Activated B cell treated with CpG ODN at 0.5 μM for 24 hours (primary cell): ENCODE measurements at regions not wholly inside any gene's neighbourhood (a gene's known extent, or its start where the extent isn't known, plus 50 kb on each side); places are given as distances from the start of the nearest gene placed in this dataset.

Source experiments
- ATAC-seq: fragments of 200-7000 bp; cut with Tn5 transposase; one replicate; pipeline ENCODE4 v1.10.0; 2021; ENCODE audit warnings: low read depth, mild to moderate bottlenecking, moderate library complexity
- CTCF ChIA-PET: fragments of 350-600 bp; sonication (Branson Sonifier 250); formaldehyde crosslinking; loops from one replicate; lab custom pipeline; 2021; ENCODE audit warnings: antibody characterized with exemption; lab: Charles Lee
- POLR2A ChIA-PET: fragments of 350-600 bp; sonication (Branson Sonifier 250); formaldehyde crosslinking; loops from one replicate; lab custom pipeline; 2021; ENCODE audit warnings: antibody characterized with exemption; lab: Charles Lee
- DNase-seq: peaks from one replicate; pipeline ENCODE4 v3.0.0; 2022
- H3K27ac Mint-ChIP-seq: one replicate; pipeline ENCODE4 v1.8.0; 2020; ENCODE audit warnings: mixed read lengths
- H3K27me3 Mint-ChIP-seq: one replicate; pipeline ENCODE4 v1.8.0; 2021; ENCODE audit warnings: mixed read lengths
- H3K36me3 Mint-ChIP-seq: one replicate; pipeline ENCODE4 v1.8.0; 2021; ENCODE audit warnings: low read depth, mixed read lengths
- H3K4me1 Mint-ChIP-seq: one replicate; pipeline ENCODE4 v1.8.0; 2021; ENCODE audit warnings: mixed read lengths
- H3K4me3 Mint-ChIP-seq: one replicate; pipeline ENCODE4 v1.8.0; 2020; ENCODE audit warnings: mild to moderate bottlenecking, mixed read lengths
- H3K9me3 Mint-ChIP-seq: one replicate; pipeline ENCODE4 v1.8.0; 2020; ENCODE audit warnings: mixed read lengths
- intact Hi-C: fragments of 100-400 bp; cut with micrococcal nuclease; formaldehyde crosslinking; loops from one replicate; pipeline ENCODE4 v1.15.1; 2024
- TF ChIP-seq, protein P1 (sequence below): fragments of 200-600 bp; IDR thresholded peaks from one replicate; pipeline ENCODE4 v1.8.0; 2022; ENCODE audit warnings: antibody characterized with exemption, mild to moderate bottlenecking

GRCh38 chr4:104878936-104879335, 267.7 kb upstream of the TET2 start:
- no peak overlapping the region for H3K27ac Mint-ChIP-seq
- no peaks in the 10 kb centered on the region for H3K4me1 Mint-ChIP-seq
- ATAC-seq (no peak), DNase-seq (no peak)
- H3K27me3 Mint-ChIP-seq, result peaks cover 6% of the 10 kb centered on the region
- no peaks in the 10 kb centered on the region for H3K36me3 Mint-ChIP-seq
- H3K9me3 Mint-ChIP-seq, result no peaks in the 10 kb centered on the region
- TF ChIP-seq, protein P1, sequence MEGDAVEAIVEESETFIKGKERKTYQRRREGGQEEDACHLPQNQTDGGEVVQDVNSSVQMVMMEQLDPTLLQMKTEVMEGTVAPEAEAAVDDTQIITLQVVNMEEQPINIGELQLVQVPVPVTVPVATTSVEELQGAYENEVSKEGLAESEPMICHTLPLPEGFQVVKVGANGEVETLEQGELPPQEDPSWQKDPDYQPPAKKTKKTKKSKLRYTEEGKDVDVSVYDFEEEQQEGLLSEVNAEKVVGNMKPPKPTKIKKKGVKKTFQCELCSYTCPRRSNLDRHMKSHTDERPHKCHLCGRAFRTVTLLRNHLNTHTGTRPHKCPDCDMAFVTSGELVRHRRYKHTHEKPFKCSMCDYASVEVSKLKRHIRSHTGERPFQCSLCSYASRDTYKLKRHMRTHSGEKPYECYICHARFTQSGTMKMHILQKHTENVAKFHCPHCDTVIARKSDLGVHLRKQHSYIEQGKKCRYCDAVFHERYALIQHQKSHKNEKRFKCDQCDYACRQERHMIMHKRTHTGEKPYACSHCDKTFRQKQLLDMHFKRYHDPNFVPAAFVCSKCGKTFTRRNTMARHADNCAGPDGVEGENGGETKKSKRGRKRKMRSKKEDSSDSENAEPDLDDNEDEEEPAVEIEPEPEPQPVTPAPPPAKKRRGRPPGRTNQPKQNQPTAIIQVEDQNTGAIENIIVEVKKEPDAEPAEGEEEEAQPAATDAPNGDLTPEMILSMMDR, result no peak
- ChIA-PET CTCF (no interaction called here), POLR2A (no interaction called here)
- H3K4me3 Mint-ChIP-seq, result no peak overlapping the region
- intact Hi-C loops, result no loop called here

- no peaks in the 10 kb centered on the region for H3K4me1 Mint-ChIP-seq
- intact Hi-C loops, result no loop called here
- peaks cover 6% of the 10 kb centered on the region for H3K27me3 Mint-ChIP-seq
- DNase-seq, result no peak
- no peak overlapping the region for H3K4me3 Mint-ChIP-seq
- H3K27ac Mint-ChIP-seq, result no peak overlapping the region
- no peak for ATAC-seq
- CTCF ChIA-PET, result no interaction called here
- no peaks in the 10 kb centered on the region for H3K36me3 Mint-ChIP-seq
- POLR2A ChIA-PET, result no interaction called here
- TF ChIP-seq, protein P1, result no peak
- H3K9me3 Mint-ChIP-seq, result no peaks in the 10 kb centered on the region
Observed at GRCh38 chr4:104879367-104879766, 267.3 kb upstream of the TET2 start.

DNA sequence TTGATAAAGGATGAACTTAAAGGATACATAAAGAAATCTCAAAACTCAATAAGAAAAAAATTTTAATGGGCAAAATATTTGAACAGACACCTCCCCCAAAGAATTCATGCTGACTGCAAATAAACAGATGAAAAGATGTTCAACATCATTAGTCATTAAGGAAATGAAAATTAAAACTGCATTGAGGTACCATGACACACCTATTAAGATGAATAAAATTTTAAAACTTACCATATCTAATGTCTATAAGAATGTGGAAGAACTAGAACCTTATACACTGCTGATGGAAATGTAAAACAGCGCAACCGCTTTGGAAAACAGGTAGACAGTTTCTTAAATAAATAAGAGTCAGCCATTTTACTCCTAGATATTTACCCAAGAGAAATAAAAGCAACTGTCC, 266.8 kb upstream of the TET2 start:
- Mint-ChIP-seq H3K4me3 (no peak overlapping the region), H3K36me3 (no peaks in the 10 kb centered on the region), H3K9me3 (no peaks in the 10 kb centered on the region), H3K27ac (no peak overlapping the region), H3K4me1 (no peaks in the 10 kb centered on the region), H3K27me3 (peaks cover 6% of the 10 kb centered on the region)
- POLR2A ChIA-PET, result no interaction called here
- CTCF ChIA-PET, result no interaction called here
- ATAC-seq (no peak), DNase-seq (no peak)
- TF ChIP-seq, protein P1, result no peak
- intact Hi-C loops, result no loop called here

GRCh38 chr4:104881136-104881886, 265.4 kb upstream of the TET2 start:
- intact Hi-C loops, result no loop called here
- Mint-ChIP-seq H3K9me3 (no peaks in the 10 kb centered on the region), H3K36me3 (no peaks in the 10 kb centered on the region), H3K27me3 (peaks cover 6% of the 10 kb centered on the region), H3K27ac (no peak overlapping the region), H3K4me3 (no peak overlapping the region), H3K4me1 (no peaks in the 10 kb centered on the region)
- ChIA-PET POLR2A (no interaction called here), CTCF (no interaction called here)
- no peak for ATAC-seq
- no peak for DNase-seq
- TF ChIP-seq, protein P1, result no peak

- TF ChIP-seq, protein P1, result no peak
- H3K27ac Mint-ChIP-seq, result no peak overlapping the region
- no peaks in the 10 kb centered on the region for H3K4me1 Mint-ChIP-seq
- peaks cover 6% of the 10 kb centered on the region for H3K27me3 Mint-ChIP-seq
- no peak for DNase-seq
- no peak overlapping the region for H3K4me3 Mint-ChIP-seq
- CTCF ChIA-PET, result no interaction called here
- no peaks in the 10 kb centered on the region for H3K9me3 Mint-ChIP-seq
- no peaks in the 10 kb centered on the region for H3K36me3 Mint-ChIP-seq
- POLR2A ChIA-PET, result no interaction called here
- intact Hi-C loops, result no loop called here
- ATAC-seq, result no peak
Observed at GRCh38 chr4:104890598-104891275, 255.9 kb upstream of the TET2 start.
